GM12864 (cell line): ENCODE measurements at regions not wholly inside any gene's neighbourhood (a gene's known extent, or its start where the extent isn't known, plus 50 kb on each side); places are given as distances from the start of the nearest gene placed in this dataset.

Experiments used
- DNase-seq: peaks from one replicate; pipeline ENCODE4 v3.0.0-alpha.2; 2011; ENCODE audit warnings: low read depth
- H3K4me3 ChIP-seq: 2 replicates; pipeline ENCODE4 v1.5.1; 2011; ENCODE audit warnings: mild to moderate bottlenecking, low read depth, low read length, control low read depth
- TF ChIP-seq, protein P1 (sequence below): IDR thresholded peaks from 2 replicates; pipeline ENCODE4 v1.5.1; 2011; ENCODE audit warnings: low read depth, mild to moderate bottlenecking, moderate library complexity, low read length, control low read depth, inconsistent platforms; ENCODE audit errors: missing control alignments

DNA sequence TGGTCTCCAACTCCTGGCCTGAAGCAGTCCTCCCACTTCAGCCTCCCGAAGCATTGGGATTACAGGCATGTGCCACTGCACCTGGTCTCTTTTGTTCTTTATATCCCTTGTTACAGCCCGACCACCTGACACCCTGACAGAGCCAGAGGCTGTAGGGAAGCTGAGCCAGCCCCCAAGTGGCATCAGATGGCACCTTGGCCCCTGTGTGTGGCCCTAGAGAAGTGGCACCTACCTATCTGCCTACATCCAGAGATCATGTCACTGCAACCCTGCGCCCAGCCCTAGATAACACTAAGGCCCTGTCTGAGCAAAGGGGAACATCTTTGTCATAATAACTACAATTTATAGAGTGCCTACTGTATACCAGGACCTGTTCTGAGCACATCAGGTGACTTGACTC lies 235.0 kb downstream of the AACS start:
- H3K4me3 ChIP-seq, result no peak overlapping the region
- TF ChIP-seq, protein P1, sequence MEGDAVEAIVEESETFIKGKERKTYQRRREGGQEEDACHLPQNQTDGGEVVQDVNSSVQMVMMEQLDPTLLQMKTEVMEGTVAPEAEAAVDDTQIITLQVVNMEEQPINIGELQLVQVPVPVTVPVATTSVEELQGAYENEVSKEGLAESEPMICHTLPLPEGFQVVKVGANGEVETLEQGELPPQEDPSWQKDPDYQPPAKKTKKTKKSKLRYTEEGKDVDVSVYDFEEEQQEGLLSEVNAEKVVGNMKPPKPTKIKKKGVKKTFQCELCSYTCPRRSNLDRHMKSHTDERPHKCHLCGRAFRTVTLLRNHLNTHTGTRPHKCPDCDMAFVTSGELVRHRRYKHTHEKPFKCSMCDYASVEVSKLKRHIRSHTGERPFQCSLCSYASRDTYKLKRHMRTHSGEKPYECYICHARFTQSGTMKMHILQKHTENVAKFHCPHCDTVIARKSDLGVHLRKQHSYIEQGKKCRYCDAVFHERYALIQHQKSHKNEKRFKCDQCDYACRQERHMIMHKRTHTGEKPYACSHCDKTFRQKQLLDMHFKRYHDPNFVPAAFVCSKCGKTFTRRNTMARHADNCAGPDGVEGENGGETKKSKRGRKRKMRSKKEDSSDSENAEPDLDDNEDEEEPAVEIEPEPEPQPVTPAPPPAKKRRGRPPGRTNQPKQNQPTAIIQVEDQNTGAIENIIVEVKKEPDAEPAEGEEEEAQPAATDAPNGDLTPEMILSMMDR, result no peak

DNA sequence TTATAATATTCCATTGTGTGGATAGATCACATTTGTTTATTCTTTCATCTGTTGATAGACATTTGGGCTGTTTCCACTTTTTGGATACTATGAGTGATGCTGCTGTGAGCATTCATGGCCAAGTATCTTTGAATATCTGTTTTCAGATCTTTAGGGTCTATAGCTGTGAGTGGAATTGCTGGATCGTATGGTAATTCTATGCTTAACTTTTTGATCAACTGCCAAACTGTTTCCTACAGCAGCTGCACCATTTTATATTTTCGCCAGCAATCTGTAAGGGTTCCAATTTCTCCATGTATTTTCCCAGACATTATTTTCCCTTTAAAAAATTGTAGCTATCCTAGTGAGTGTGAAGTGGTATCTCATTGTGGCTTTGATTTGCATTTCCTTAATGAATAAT lies 238.1 kb downstream of the AACS start:
- no peak overlapping the region for H3K4me3 ChIP-seq
- TF ChIP-seq, protein P1, result no peak
- DNase-seq, result no peak

More for the DNA sequence above, 235.0 kb downstream of the AACS start:
- DNase-seq, result no peak

DNA sequence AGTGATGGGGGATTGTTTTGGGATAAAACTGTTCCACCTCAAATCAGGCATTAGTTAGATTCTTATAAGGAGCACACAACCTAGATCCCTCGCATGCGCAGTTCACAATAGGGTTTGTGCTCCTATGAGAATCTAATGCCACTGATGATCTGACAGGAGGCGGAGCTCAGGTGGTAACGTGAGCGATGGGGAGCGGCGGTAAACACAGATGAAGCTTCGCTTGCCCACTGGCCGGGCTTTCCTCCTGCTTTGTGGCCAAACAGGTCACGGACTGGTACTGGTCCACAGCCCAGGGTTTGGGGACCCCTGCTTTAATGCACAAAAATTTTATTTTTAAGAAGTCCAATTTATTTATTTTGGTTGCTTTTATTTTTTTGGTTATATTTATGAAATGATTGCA lies 238.8 kb downstream of the AACS start:
- H3K4me3 ChIP-seq, result no peak overlapping the region
- DNase-seq, result no peak
- TF ChIP-seq, protein P1, result no peak

DNA sequence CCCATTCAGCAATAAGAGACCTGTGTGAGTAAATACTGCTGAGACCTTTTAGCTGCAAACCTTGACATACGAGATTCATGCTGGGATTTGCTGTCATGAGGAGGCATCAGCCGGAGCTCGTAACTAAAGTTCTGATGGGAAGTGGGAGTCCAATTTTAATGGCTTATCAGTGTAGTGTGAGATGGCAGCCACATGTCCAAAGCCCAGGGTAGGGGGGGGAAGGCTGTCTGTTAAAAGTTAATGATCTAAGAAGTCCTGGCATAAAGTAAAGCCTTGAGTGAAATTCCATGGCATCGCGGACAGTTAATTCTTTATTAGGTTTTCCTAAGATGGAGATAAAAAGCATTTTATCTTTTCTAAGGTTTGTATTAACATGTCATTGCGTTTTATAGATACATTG lies 240.0 kb downstream of the AACS start:
- no peak overlapping the region for H3K4me3 ChIP-seq
- no peak for DNase-seq
- TF ChIP-seq, protein P1, result no peak

DNA sequence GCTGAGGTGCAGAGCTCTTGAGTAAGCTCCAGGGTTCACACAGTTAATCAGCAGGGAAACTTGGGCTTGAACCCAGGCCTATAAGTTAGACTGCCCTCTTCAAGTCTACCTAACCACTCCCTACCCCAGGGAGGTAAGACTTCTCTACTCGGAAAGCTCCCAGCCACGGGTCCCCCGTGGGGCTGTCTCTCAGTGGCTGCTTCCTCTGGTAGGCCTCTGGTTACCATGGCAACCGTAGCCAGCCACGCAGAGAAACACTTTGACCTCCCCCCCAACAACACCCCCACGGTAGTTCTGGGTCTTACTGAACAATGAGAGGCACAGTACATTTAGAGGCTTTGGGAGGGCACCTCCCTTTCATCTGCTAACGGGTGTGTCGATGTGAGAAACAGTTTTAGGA lies 245.2 kb downstream of the AACS start:
- no peak overlapping the region for H3K4me3 ChIP-seq
- TF ChIP-seq, protein P1, result no peak
- no peak for DNase-seq

DNA sequence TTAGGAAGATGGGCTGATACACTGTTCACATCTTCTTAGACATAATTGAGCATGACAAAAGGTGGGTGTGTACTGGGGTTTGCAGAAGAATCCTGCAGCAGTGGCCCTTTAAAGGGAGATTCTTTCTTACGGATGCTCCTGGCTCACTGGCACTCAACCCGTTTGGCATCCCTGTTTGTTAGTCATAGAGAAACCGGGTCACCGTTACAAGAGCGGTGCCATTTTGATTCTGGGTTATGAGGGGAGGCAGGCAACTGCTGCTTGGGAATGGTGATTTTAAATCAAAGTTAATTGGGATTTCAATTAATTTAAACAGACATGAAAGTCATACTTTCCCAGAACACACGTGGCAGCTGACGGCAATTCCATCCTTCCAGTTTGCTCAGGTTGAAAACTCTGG lies 245.8 kb downstream of the AACS start:
- TF ChIP-seq, protein P1, result no peak

DNA sequence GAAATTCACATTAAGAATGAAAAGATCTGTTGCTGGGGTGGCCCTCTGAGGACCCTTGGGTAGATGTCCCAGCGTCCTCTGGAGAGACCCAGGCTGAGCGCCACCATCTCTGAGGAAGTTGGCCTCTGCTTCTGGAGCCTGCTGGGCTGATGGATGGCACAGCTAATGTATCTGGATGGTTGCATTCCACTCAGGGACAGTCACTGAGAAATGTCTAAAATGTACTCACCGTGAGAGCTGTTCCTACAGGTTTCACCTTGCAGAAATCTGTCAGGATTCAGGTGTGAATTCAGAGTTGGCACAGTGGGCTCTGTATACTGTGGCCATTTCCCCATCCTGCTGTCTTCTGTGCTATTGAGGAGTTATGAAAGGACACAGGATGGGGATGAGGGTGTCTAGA lies 247.2 kb downstream of the AACS start:
- no peak overlapping the region for H3K4me3 ChIP-seq
- DNase-seq, result no peak
- TF ChIP-seq, protein P1, result no peak

More for the DNA sequence above, 245.8 kb downstream of the AACS start:
- DNase-seq, result no peak
- no peak overlapping the region for H3K4me3 ChIP-seq
